ENCODE measurements at regions not wholly inside any gene's neighbourhood (a gene's known extent, or its start where the extent isn't known, plus 50 kb on each side); places are given as distances from the start of the nearest gene placed in this dataset.

DNA sequence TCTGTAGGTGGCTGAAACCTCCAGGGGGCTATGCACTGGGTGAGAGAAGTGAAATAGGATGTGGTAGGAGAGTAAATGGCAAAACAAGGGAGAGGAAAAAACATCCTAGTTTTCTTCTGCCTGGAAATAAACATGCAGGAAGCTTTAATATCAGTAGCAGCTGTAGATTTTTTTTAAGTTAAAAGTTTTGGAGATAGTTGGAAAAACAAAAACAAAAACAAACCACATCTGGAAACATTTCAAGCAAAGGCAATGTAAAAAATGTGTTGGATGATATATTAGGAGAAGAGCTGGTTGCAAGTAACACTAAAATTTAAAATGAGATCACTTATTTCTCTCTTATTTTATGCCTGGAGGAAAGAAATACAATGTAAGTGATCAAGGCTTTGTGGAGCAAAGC lies 388.0 kb downstream of the SPRY1 start:
- TF ChIP-seq, protein P1, sequence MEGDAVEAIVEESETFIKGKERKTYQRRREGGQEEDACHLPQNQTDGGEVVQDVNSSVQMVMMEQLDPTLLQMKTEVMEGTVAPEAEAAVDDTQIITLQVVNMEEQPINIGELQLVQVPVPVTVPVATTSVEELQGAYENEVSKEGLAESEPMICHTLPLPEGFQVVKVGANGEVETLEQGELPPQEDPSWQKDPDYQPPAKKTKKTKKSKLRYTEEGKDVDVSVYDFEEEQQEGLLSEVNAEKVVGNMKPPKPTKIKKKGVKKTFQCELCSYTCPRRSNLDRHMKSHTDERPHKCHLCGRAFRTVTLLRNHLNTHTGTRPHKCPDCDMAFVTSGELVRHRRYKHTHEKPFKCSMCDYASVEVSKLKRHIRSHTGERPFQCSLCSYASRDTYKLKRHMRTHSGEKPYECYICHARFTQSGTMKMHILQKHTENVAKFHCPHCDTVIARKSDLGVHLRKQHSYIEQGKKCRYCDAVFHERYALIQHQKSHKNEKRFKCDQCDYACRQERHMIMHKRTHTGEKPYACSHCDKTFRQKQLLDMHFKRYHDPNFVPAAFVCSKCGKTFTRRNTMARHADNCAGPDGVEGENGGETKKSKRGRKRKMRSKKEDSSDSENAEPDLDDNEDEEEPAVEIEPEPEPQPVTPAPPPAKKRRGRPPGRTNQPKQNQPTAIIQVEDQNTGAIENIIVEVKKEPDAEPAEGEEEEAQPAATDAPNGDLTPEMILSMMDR (IDR thresholded peaks at IDR 0.05), result no peak
- no peak for TF ChIP-seq ZFX (IDR thresholded peaks at IDR 0.05; ENCODE audit: borderline replicate concordance)

Data from 22Rv1 (cell line).